ENCODE measurements at regions not wholly inside any gene's neighbourhood (a gene's known extent, or its start where the extent isn't known, plus 50 kb on each side); places are given as distances from the start of the nearest gene placed in this dataset.
A peak's percentile ranks its signal among the peaks of the same experiment; 100 is the strongest.

DNA sequence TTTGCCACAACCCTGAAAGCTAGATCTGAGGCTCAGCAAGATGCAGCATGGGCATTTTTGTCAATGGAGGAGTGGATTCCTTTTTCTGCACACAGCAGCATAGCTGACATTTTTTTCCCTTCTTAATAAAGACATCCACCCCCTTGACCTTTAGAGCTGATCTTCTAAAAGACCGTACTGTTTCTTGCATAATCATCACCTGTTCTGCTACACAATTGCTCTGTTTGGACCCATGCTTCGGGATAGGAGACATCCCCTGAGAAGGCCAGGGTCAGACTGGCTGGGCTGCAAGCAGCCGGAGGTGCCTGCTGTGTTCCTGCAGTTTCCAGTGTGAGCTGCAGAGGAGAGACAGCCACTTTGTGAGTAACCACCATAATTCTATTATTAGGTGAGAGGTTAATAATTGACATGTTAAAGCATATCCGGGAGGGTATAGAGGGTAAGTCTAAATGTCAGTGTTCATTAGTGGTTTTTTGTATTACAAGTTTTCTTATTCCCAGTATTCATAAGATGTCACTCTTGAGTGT is 108.5 kb upstream of the C1QTNF9B start:
- Histone ChIP-seq H3K36me3 (replicated peaks in 1 of 2; ENCODE audit: insufficient read depth in 1 of 2, low read depth in 2 of 2) (no peaks in the 10 kb centered on the region), H3K4me1 (peaks cover 9% of the 10 kb centered on the region), H3K4me3 (no peak overlapping the region), H3K27ac (no peak overlapping the region), H3K27me3 (no peaks in the 10 kb centered on the region), H3K9me3 (no peaks in the 10 kb centered on the region)
- no peak for TF ChIP-seq POLR2A (IDR thresholded peaks at IDR 0.05)
- TF ChIP-seq, protein P1, sequence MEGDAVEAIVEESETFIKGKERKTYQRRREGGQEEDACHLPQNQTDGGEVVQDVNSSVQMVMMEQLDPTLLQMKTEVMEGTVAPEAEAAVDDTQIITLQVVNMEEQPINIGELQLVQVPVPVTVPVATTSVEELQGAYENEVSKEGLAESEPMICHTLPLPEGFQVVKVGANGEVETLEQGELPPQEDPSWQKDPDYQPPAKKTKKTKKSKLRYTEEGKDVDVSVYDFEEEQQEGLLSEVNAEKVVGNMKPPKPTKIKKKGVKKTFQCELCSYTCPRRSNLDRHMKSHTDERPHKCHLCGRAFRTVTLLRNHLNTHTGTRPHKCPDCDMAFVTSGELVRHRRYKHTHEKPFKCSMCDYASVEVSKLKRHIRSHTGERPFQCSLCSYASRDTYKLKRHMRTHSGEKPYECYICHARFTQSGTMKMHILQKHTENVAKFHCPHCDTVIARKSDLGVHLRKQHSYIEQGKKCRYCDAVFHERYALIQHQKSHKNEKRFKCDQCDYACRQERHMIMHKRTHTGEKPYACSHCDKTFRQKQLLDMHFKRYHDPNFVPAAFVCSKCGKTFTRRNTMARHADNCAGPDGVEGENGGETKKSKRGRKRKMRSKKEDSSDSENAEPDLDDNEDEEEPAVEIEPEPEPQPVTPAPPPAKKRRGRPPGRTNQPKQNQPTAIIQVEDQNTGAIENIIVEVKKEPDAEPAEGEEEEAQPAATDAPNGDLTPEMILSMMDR (IDR thresholded peaks at IDR 0.05) = no peak
- ATAC-seq (peak; percentile 47), DNase-seq (no peak)
- 13 to 19% methylated on average over 4 of the region's 4 CpGs for WGBS, 2 donors
- intact Hi-C loops (cut with DNase I) = no loop called here

DNA sequence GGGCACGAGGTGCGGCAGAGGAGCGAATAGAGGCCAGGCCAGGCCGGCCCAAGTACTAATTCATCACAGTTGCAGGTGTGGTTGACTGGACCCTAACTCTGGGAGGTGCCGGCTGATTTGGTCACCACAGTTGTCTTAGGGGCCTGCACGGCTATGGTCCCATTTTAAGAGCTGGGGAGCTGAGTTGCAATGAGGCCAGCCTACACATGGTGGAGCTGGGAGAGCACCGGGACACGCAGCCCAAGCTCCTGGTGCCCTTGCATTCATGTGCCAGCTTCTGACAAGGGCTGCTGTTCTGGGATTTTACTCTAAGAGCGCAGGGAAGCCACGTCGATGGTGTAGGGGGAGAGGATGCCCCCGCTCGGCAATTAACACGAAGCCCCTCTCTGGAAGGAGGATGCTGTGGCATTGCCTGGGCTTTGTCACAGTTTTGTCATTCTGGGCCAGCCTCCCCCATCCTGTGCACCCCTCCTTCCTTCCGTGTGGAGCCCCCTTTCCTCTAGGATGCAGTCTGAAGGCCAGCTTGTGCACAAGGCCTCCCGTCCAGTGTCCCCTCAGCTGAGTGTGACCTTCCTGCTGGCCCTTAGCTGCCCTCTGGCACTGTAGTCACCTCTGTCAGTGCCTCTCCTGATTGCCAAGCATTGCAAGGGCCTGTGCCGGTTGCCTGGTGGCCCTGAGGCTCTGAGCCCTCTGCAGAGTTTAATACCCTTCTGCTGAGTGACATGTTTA is 109.4 kb upstream of the C1QTNF9B start:
- WGBS, 2 donors = 77 to 82% methylated on average over 7 to 17 of the region's 17 CpGs
- TF ChIP-seq, protein P1 (IDR thresholded peaks at IDR 0.05) = no peak
- no peak for TF ChIP-seq POLR2A (IDR thresholded peaks at IDR 0.05)
- intact Hi-C loops (cut with DNase I) = no loop called here
- no peak overlapping the region for H3K27ac ChIP-seq
- H3K36me3 ChIP-seq (replicated peaks in 1 of 2; ENCODE audit: insufficient read depth in 1 of 2, low read depth in 2 of 2) = no peaks in the 10 kb centered on the region
- H3K4me3 ChIP-seq = no peak overlapping the region
- H3K27me3 ChIP-seq = no peaks in the 10 kb centered on the region
- ATAC-seq (no peak), DNase-seq (no peak)
- no peaks in the 10 kb centered on the region for H3K9me3 ChIP-seq
- peaks cover 9% of the 10 kb centered on the region for H3K4me1 ChIP-seq

DNA sequence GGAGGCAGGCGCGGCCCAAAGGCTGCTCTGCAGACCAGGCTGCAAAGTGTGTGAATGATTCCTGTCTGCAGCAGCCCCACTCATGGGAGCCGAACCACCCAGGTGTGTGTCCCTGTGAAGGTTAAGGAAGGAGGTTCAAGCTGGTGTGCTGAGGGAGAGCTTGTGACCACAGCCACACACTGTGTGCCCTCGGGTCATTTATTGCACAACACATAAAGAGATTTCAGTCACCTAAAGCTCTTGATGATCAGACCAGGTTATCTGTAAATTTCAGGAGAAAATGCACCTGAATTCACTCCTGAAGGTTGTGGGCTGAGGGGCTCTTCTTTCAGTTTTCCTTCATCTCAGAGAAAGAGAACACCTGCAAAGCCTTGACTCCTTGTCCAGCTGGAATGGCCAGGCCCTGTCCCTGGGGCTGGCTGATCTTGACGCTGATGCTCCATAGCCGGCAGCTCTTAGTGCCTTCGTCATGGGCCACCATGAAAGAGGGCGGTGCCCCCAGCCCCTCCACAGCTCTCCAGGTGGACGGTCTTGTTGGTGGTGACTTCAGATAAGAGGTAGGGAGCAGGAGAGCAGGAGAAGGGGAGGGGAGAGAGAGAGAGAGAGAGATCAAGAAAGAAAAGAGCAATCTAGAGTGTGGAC is 110.8 kb upstream of the C1QTNF9B start:
- no peaks in the 10 kb centered on the region for H3K9me3 ChIP-seq
- H3K27me3 ChIP-seq = no peaks in the 10 kb centered on the region
- no peak for DNase-seq
- 81 to 83% methylated on average over 8 to 9 of the region's 9 CpGs for WGBS, 2 donors
- no peaks in the 10 kb centered on the region for H3K36me3 ChIP-seq (replicated peaks in 1 of 2; ENCODE audit: insufficient read depth in 1 of 2, low read depth in 2 of 2)
- ATAC-seq = no peak
- TF ChIP-seq, protein P1 (IDR thresholded peaks at IDR 0.05) = no peak
- TF ChIP-seq POLR2A (IDR thresholded peaks at IDR 0.05) = no peak
- H3K4me3 ChIP-seq = no peak overlapping the region
- intact Hi-C loops (cut with DNase I) = no loop called here
- no peak overlapping the region for H3K27ac ChIP-seq
- peaks cover 9% of the 10 kb centered on the region for H3K4me1 ChIP-seq

DNA sequence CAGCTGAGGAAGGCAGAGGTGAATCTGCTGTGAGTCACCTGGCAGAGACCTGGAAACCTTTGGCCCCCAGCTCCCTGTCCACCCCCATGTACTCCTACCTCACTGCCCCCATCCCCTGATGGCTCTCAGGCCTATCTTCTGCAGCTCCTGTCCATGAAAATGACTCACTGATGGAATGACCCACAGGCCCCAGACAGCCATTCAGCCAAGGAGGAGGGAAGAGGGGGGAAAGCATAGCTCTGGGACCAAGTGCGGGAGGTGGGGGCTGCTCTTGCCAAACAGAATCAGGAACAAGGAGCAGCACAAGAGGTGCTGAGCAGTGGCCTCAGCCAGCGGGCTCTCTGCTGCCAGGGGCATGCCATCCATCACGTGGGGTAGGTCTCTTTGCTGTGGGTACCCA is 111.4 kb upstream of the C1QTNF9B start:
- no peaks in the 10 kb centered on the region for H3K9me3 ChIP-seq
- H3K27me3 ChIP-seq = no peaks in the 10 kb centered on the region
- peaks cover 9% of the 10 kb centered on the region for H3K4me1 ChIP-seq
- H3K27ac ChIP-seq = no peak overlapping the region
- DNase-seq (no peak), ATAC-seq (no peak)
- WGBS, 2 donors = 100% methylated on average over 2 to 3 of the region's 3 CpGs
- no peaks in the 10 kb centered on the region for H3K36me3 ChIP-seq (replicated peaks in 1 of 2; ENCODE audit: insufficient read depth in 1 of 2, low read depth in 2 of 2)
- TF ChIP-seq, protein P1 (IDR thresholded peaks at IDR 0.05) = no peak
- no peak for TF ChIP-seq POLR2A (IDR thresholded peaks at IDR 0.05)
- intact Hi-C loops (cut with DNase I) = no loop called here
- H3K4me3 ChIP-seq = no peak overlapping the region
